NCI-H2029 treated with DMSO at 0.1 percent for 48 hours (cell line): ENCODE measurements at regions not wholly inside any gene's neighbourhood (a gene's known extent, or its start where the extent isn't known, plus 50 kb on each side); places are given as distances from the start of the nearest gene placed in this dataset.

Experiments used
- DNase-seq: peaks from one replicate; lab custom pipeline; 2025; lab: John Stamatoyannopoulos, UW

DNA sequence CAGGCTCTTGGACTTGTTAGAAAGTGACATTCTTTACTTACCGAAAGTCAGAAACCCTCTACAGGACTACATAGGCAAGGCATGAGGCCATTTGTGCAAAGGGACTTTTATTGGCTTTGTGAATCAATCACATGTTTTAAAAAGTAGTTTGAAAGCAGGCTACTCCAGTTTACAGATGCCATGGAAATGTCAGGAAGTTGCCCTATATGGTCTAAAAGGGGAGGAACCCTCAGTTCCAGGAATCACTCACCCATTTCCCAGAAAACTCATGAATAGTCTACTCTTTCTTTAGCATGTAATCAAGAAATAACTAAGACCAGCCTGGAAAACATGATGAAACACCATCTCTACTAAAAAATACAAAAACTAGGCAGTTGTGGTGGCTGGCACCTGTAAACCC is 51.0 kb upstream of the MKRN3 start:
- no peak for DNase-seq

DNA sequence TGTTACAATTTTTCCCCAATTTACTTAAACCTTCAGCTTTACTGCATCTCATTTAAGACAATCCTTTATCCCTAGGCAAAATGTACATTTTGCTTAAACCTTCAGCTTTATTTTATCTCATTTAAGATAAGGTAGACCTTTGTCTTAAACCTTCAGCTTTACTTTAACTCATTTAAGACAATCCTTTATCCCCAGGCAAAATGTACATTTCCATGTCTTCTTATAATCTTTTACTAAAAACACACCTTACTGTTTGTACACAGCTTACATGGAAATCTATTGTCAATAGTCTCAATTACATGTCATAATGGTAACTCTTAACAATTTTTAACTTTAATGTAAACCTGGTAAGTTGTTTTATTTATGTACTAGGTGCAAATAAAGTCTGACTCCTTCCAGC is 58.7 kb upstream of the MKRN3 start:
- DNase-seq: no peak

DNA sequence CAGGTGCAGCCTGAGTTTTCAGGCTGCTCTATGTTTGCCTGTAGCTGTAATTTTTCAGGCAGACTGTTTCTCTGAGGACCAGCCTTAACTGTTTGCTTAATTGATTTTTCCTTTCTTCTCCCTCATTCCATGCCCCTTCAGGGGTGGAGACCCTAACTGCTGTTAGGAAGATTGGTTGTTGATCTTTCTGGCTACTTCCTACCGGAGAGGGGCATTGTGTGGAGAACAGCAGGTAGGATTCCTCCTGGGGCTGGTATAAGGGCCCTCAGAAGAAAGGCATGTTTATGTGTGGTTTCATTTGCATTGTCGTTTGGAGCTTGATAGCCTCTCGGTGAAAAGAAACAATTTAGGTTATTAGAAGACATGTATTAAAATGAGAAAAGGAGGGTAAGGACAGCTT is 56.9 kb upstream of the GOLGA6L2 start:
- peak; percentile 21 for DNase-seq

DNA sequence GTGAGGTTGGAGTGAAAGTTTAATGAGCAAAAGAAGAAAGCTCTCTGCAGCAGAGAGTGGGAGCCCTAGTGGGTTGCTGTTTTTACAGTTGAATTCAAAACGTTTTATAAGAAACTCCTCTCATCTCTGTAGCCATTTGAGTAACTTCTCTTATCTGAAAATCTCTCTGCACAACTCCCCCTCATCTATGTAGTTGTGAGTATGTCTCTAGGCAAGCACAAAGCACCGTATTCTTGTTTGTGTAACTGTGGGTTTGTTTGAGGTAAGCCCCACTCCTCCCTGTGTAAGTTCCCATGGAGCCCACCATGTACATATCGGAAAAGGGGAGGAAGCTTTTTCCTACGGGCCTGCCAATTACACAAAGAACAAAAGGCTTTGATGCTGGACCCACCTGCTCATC is 56.5 kb upstream of the GOLGA6L2 start:
- peak; percentile 8 for DNase-seq

DNA sequence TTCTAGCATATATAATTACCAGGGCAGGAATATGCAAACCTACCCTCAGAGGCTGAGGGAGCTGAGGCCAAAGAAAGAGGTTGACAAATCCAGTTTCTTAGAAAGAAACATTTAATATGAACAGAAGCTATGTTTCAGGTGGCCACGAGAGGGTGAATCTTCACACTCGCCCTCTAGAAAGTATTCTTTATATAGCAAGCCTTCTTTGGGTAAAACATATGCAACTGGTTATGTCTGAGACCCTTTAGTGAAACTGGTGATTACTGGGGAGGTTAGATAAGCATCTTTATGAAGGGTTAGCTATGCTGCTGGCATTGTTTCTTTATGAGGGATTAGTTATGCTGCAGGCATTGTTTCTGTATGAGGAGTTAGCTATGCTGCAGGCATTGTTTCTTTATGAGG is 50.7 kb upstream of the GOLGA6L2 start:
- DNase-seq: peak; percentile 2
